ENCODE measurements at regions not wholly inside any gene's neighbourhood (a gene's known extent, or its start where the extent isn't known, plus 50 kb on each side); places are given as distances from the start of the nearest gene placed in this dataset.

DNA sequence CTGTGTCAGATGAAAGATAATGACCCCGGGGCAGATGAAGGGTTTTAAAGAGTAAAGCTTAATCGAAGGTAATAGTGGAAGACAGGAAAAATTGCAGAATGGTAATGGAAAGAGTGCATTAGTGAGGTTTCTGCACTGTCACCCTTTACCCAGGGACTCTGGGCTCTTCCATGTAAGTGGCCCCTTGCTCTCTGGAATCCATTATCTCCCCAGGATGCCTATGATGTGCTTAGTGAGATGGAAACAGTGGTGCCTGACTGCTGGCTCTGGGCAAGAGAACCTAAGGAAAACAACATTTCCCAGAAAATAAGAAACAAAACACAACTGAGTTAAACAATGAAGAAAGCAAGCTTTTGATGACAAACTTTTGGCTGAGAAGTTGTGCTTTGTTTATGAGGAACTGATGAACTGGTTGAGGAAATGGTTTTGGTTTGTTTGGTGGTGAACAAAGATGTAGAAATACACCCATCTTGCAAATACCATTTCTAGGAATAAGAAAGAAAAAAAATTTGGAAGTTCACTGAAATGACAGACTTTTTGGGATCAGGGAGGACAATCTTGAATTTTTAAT is 119.9 kb upstream of the RASGRP1 start:
- Histone ChIP-seq H3K36me3 (ENCODE audit: insufficient read depth, low read length) (no peaks in the 10 kb centered on the region), H3K27ac (ENCODE audit: low read depth, low read length, poor library complexity, severe bottlenecking) (no peak overlapping the region), H3K9me2 (ENCODE audit: low read depth, low read length) (no peaks in the 10 kb centered on the region), H3K27me3 (ENCODE audit: insufficient read depth, low read length) (no peaks in the 10 kb centered on the region), H3K9ac (ENCODE audit: low read length) (no peak overlapping the region), H3F3A (ENCODE audit: insufficient read depth, low read length) (no peaks in the 10 kb centered on the region), H3K4me3 (ENCODE audit: low read depth, low read length, poor library complexity, severe bottlenecking) (no peak overlapping the region), H2AFZ (ENCODE audit: low read length) (no peak overlapping the region), H3K79me2 (ENCODE audit: insufficient read depth, low read length) (no peaks in the 10 kb centered on the region), H3K9me3 (ENCODE audit: low read length) (no peaks in the 10 kb centered on the region), H3K4me1 (ENCODE audit: insufficient read depth, low read length, severe bottlenecking) (peaks cover 21% of the 10 kb centered on the region), H3K4me2 (ENCODE audit: low read length) (no peak overlapping the region), H4K20me1 (ENCODE audit: insufficient read depth, low read length) (no peaks in the 10 kb centered on the region)
- TF ChIP-seq, protein P1, sequence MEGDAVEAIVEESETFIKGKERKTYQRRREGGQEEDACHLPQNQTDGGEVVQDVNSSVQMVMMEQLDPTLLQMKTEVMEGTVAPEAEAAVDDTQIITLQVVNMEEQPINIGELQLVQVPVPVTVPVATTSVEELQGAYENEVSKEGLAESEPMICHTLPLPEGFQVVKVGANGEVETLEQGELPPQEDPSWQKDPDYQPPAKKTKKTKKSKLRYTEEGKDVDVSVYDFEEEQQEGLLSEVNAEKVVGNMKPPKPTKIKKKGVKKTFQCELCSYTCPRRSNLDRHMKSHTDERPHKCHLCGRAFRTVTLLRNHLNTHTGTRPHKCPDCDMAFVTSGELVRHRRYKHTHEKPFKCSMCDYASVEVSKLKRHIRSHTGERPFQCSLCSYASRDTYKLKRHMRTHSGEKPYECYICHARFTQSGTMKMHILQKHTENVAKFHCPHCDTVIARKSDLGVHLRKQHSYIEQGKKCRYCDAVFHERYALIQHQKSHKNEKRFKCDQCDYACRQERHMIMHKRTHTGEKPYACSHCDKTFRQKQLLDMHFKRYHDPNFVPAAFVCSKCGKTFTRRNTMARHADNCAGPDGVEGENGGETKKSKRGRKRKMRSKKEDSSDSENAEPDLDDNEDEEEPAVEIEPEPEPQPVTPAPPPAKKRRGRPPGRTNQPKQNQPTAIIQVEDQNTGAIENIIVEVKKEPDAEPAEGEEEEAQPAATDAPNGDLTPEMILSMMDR (IDR thresholded peaks at IDR 0.05; ENCODE audit: low read length) = no peak
- no peak for TF ChIP-seq EZH2 (IDR thresholded peaks at IDR 0.05; ENCODE audit: borderline replicate concordance, low read length)

GRCh38 chr15:38685686-38686339 is 121.2 kb upstream of the RASGRP1 start:
- Histone ChIP-seq H4K20me1 (ENCODE audit: insufficient read depth, low read length) (no peaks in the 10 kb centered on the region), H3F3A (ENCODE audit: insufficient read depth, low read length) (no peaks in the 10 kb centered on the region), H3K4me1 (ENCODE audit: insufficient read depth, low read length, severe bottlenecking) (peaks cover 21% of the 10 kb centered on the region), H3K4me2 (ENCODE audit: low read length) (no peak overlapping the region), H3K27ac (ENCODE audit: low read depth, low read length, poor library complexity, severe bottlenecking) (no peak overlapping the region), H3K79me2 (ENCODE audit: insufficient read depth, low read length) (no peaks in the 10 kb centered on the region), H3K9me3 (ENCODE audit: low read length) (no peaks in the 10 kb centered on the region), H3K27me3 (ENCODE audit: insufficient read depth, low read length) (no peaks in the 10 kb centered on the region), H3K36me3 (ENCODE audit: insufficient read depth, low read length) (no peaks in the 10 kb centered on the region), H3K4me3 (ENCODE audit: low read depth, low read length, poor library complexity, severe bottlenecking) (no peak overlapping the region), H3K9me2 (ENCODE audit: low read depth, low read length) (no peaks in the 10 kb centered on the region), H3K9ac (ENCODE audit: low read length) (no peak overlapping the region), H2AFZ (ENCODE audit: low read length) (no peak overlapping the region)
- no peak for TF ChIP-seq EZH2 (IDR thresholded peaks at IDR 0.05; ENCODE audit: borderline replicate concordance, low read length)
- TF ChIP-seq, protein P1 (IDR thresholded peaks at IDR 0.05; ENCODE audit: low read length) = no peak

DNA sequence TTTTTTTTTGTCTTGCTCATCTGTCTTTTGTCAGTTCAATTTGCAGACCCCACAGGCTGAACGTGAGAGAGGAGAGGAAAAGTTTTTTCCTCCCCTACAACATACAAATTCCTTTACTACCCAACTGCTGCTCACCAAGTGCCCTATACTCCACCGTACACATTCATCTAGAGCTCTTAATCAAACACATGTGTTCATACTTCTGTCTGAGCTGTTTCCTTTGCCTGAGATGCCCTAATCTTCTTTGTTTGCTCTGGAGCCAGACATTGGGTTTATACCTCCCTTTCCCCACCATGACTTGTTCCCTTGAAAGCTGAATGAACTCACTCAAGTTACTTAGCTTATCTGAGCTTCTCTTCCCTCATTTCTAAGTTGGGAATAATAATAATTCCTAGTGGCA is 122.7 kb upstream of the RASGRP1 start:
- Histone ChIP-seq H3K36me3 (ENCODE audit: insufficient read depth, low read length) (no peaks in the 10 kb centered on the region), H3K9me3 (ENCODE audit: low read length) (no peaks in the 10 kb centered on the region), H3K27ac (ENCODE audit: low read depth, low read length, poor library complexity, severe bottlenecking) (no peak overlapping the region), H3K79me2 (ENCODE audit: insufficient read depth, low read length) (no peaks in the 10 kb centered on the region), H3K4me3 (ENCODE audit: low read depth, low read length, poor library complexity, severe bottlenecking) (no peak overlapping the region), H2AFZ (ENCODE audit: low read length) (no peak overlapping the region), H3K4me1 (ENCODE audit: insufficient read depth, low read length, severe bottlenecking) (peaks cover 13% of the 10 kb centered on the region), H3K4me2 (ENCODE audit: low read length) (no peak overlapping the region), H3K27me3 (ENCODE audit: insufficient read depth, low read length) (no peaks in the 10 kb centered on the region), H4K20me1 (ENCODE audit: insufficient read depth, low read length) (no peaks in the 10 kb centered on the region), H3K9ac (ENCODE audit: low read length) (no peak overlapping the region), H3F3A (ENCODE audit: insufficient read depth, low read length) (no peaks in the 10 kb centered on the region), H3K9me2 (ENCODE audit: low read depth, low read length) (no peaks in the 10 kb centered on the region)
- TF ChIP-seq, protein P1 (IDR thresholded peaks at IDR 0.05; ENCODE audit: low read length) = no peak
- no peak for TF ChIP-seq EZH2 (IDR thresholded peaks at IDR 0.05; ENCODE audit: borderline replicate concordance, low read length)
